ENCODE measurements at regions not wholly inside any gene's neighbourhood (a gene's known extent, or its start where the extent isn't known, plus 50 kb on each side); places are given as distances from the start of the nearest gene placed in this dataset.

GRCh38 chr6:115767931-115768330 is 292.8 kb downstream of the FRK start:
- TF ChIP-seq RCOR1 (IDR thresholded peaks at IDR 0.05; ENCODE audit: low read depth, low read length) (no peak), PBX3 (IDR thresholded peaks at IDR 0.05) (no peak), POLR2A (IDR thresholded peaks at IDR 0.05; ENCODE audit: low read length) (no peak), USF2 (IDR thresholded peaks at IDR 0.05) (no peak), CTCF (IDR thresholded peaks at IDR 0.05) (no peak), SMC3 (IDR thresholded peaks at IDR 0.05) (no peak), KDM1A (IDR thresholded peaks at IDR 0.05; ENCODE audit: low read depth) (no peak), TP53 (CRISPR knock-in tag; IDR thresholded peaks at IDR 0.05) (no peak), CEBPB (IDR thresholded peaks at IDR 0.05) (no peak), RFX5 (IDR thresholded peaks at IDR 0.05) (no peak), MAFK (IDR thresholded peaks at IDR 0.05; ENCODE audit: partially characterized antibody) (no peak), JUNB (IDR thresholded peaks at IDR 0.05) (no peak), ZFP36 (IDR thresholded peaks at IDR 0.05; ENCODE audit: borderline replicate concordance, partially characterized antibody) (no peak)
